SK-N-SH treated with all-trans-retinoic acid at 6 μM for 48 hours (cell line): ENCODE measurements at regions not wholly inside any gene's neighbourhood (a gene's known extent, or its start where the extent isn't known, plus 50 kb on each side); places are given as distances from the start of the nearest gene placed in this dataset.

Experiments
- ATAC-seq: fragments of 200-7000 bp; cut with Tn5 transposase; 3 replicates; pipeline ENCODE4 v1.9.1; 2020; ENCODE audit warnings: mild to moderate bottlenecking, moderate library complexity
- BACH2 ChIP-seq: fragments of 250-450 bp; sonication (Bioruptor Pico); IDR thresholded peaks from 2 replicates; pipeline ENCODE4 v1.9.0; 2021; ENCODE audit warnings: mild to moderate bottlenecking, borderline replicate concordance
- CSDC2 ChIP-seq: fragments of 250-450 bp; sonication (Bioruptor Pico); IDR thresholded peaks from 2 replicates; pipeline ENCODE4 v1.5.0; 2020; ENCODE audit warnings: mild to moderate bottlenecking, moderate library complexity
- GLIS3 ChIP-seq: fragments of 250-450 bp; sonication (Bioruptor Pico); IDR thresholded peaks from 2 replicates; pipeline ENCODE4 v1.5.0; 2020; ENCODE audit warnings: mild to moderate bottlenecking, moderate library complexity
- OSR1 ChIP-seq: fragments of 250-450 bp; sonication (Bioruptor Pico); IDR thresholded peaks from 2 replicates; pipeline ENCODE4 v1.8.0; 2022; ENCODE audit warnings: moderate library complexity, mild to moderate bottlenecking, inconsistent platforms
- RARB ChIP-seq: fragments of 250-450 bp; sonication (Bioruptor Pico); IDR thresholded peaks from 2 replicates; pipeline ENCODE4 v1.8.0; 2021; ENCODE audit warnings: mild to moderate bottlenecking, moderate library complexity
- SNAI2 ChIP-seq: fragments of 250-450 bp; sonication (Bioruptor Pico); IDR thresholded peaks from 2 replicates; pipeline ENCODE4 v1.5.0; 2020; ENCODE audit warnings: mild to moderate bottlenecking, moderate library complexity
- TOX ChIP-seq: fragments of 250-450 bp; sonication (Bioruptor Pico); IDR thresholded peaks from 2 replicates; pipeline ENCODE4 v1.8.0; 2021; ENCODE audit warnings: mild to moderate bottlenecking, moderate library complexity, borderline replicate concordance
- ZFP30 ChIP-seq: fragments of 450-650 bp; formaldehyde crosslinking; IDR thresholded peaks from 2 replicates; pipeline ENCODE4 v1.5.0; 2022; ENCODE audit warnings: mild to moderate bottlenecking, moderate library complexity
- ZNF565 ChIP-seq: fragments of 450-650 bp; formaldehyde crosslinking; conservative IDR thresholded peaks from 2 replicates; pipeline ENCODE4 v1.5.0; 2020; ENCODE audit warnings: low read depth, mild to moderate bottlenecking, moderate library complexity
- ZNF8 ChIP-seq: fragments of 450-650 bp; formaldehyde crosslinking; IDR thresholded peaks from 2 replicates; pipeline ENCODE4 v1.5.0; 2020; ENCODE audit warnings: mild to moderate bottlenecking, moderate library complexity
- TF ChIP-seq, protein P1 (sequence below): fragments of 250-450 bp; sonication (Bioruptor Pico); IDR thresholded peaks from 2 replicates; pipeline ENCODE4 v1.5.1; 2021; ENCODE audit warnings: mild to moderate bottlenecking, moderate library complexity
- TF ChIP-seq, protein P2 (sequence below): fragments of 250-450 bp; sonication (Bioruptor Pico); IDR thresholded peaks from 2 replicates; pipeline ENCODE4 v1.8.0; 2021; ENCODE audit warnings: low read depth, mild to moderate bottlenecking, moderate library complexity, borderline replicate concordance
- TF ChIP-seq, protein P3 (sequence below): fragments of 250-450 bp; sonication (Bioruptor Pico); IDR thresholded peaks from 2 replicates; pipeline ENCODE4 v1.5.0; 2020; ENCODE audit warnings: mild to moderate bottlenecking, moderate library complexity
- TF ChIP-seq, protein P4 (sequence below): fragments of 250-450 bp; sonication (Bioruptor Pico); IDR thresholded peaks from 2 replicates; pipeline ENCODE4 v1.5.1; 2020; ENCODE audit warnings: low read depth, mild to moderate bottlenecking, moderate library complexity
- TF ChIP-seq, protein P5 (sequence below): fragments of 250-450 bp; sonication (Bioruptor Pico); IDR thresholded peaks from 2 replicates; pipeline ENCODE4 v1.8.0; 2020; ENCODE audit warnings: mild to moderate bottlenecking, moderate library complexity, borderline replicate concordance

DNA sequence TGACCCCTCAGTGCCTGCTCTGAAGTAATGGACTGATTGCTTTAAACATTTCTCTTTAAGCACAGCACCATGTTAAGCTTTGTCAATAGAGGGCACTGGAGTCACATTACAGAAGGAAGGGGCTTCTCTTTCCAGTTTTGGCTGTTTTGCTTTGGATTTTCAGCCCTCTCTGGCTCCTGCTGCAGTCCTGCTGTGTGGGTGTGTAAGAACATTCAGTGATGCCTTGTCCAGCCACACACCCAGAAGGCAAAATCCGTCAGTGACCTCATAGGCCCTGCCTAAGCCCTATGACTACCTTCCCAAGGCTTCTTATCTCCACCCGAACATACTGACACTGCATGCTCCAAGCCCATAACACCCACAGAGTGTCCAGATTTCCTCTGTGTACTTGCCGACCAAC is 215.3 kb upstream of the CTSO start:
- TF ChIP-seq, protein P1, sequence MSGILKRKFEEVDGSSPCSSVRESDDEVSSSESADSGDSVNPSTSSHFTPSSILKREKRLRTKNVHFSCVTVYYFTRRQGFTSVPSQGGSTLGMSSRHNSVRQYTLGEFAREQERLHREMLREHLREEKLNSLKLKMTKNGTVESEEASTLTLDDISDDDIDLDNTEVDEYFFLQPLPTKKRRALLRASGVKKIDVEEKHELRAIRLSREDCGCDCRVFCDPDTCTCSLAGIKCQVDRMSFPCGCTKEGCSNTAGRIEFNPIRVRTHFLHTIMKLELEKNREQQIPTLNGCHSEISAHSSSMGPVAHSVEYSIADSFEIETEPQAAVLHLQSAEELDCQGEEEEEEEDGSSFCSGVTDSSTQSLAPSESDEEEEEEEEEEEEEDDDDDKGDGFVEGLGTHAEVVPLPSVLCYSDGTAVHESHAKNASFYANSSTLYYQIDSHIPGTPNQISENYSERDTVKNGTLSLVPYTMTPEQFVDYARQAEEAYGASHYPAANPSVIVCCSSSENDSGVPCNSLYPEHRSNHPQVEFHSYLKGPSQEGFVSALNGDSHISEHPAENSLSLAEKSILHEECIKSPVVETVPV (CRISPR knock-in tag) = no peak
- no peak for TF ChIP-seq ZFP30 (CRISPR knock-in tag)
- TF ChIP-seq ZNF8 = no peak
- no peak for TF ChIP-seq ZNF565 (CRISPR knock-in tag)
- TF ChIP-seq GLIS3 (CRISPR knock-in tag) = no peak
- TF ChIP-seq, protein P2, sequence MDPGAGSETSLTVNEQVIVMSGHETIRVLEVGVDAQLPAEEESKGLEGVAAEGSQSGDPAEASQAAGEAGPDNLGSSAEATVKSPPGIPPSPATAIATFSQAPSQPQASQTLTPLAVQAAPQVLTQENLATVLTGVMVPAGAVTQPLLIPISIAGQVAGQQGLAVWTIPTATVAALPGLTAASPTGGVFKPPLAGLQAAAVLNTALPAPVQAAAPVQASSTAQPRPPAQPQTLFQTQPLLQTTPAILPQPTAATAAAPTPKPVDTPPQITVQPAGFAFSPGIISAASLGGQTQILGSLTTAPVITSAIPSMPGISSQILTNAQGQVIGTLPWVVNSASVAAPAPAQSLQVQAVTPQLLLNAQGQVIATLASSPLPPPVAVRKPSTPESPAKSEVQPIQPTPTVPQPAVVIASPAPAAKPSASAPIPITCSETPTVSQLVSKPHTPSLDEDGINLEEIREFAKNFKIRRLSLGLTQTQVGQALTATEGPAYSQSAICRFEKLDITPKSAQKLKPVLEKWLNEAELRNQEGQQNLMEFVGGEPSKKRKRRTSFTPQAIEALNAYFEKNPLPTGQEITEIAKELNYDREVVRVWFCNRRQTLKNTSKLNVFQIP (CRISPR knock-in tag) = no peak
- no peak for TF ChIP-seq OSR1 (CRISPR knock-in tag)
- TF ChIP-seq, protein P3, sequence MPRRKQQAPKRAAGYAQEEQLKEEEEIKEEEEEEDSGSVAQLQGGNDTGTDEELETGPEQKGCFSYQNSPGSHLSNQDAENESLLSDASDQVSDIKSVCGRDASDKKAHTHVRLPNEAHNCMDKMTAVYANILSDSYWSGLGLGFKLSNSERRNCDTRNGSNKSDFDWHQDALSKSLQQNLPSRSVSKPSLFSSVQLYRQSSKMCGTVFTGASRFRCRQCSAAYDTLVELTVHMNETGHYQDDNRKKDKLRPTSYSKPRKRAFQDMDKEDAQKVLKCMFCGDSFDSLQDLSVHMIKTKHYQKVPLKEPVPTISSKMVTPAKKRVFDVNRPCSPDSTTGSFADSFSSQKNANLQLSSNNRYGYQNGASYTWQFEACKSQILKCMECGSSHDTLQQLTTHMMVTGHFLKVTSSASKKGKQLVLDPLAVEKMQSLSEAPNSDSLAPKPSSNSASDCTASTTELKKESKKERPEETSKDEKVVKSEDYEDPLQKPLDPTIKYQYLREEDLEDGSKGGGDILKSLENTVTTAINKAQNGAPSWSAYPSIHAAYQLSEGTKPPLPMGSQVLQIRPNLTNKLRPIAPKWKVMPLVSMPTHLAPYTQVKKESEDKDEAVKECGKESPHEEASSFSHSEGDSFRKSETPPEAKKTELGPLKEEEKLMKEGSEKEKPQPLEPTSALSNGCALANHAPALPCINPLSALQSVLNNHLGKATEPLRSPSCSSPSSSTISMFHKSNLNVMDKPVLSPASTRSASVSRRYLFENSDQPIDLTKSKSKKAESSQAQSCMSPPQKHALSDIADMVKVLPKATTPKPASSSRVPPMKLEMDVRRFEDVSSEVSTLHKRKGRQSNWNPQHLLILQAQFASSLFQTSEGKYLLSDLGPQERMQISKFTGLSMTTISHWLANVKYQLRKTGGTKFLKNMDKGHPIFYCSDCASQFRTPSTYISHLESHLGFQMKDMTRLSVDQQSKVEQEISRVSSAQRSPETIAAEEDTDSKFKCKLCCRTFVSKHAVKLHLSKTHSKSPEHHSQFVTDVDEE (CRISPR knock-in tag) = no peak
- TF ChIP-seq TOX (CRISPR knock-in tag) = no peak
- TF ChIP-seq, all 23 proteins: peak for 0
- peak; percentile 94 for ATAC-seq

DNA sequence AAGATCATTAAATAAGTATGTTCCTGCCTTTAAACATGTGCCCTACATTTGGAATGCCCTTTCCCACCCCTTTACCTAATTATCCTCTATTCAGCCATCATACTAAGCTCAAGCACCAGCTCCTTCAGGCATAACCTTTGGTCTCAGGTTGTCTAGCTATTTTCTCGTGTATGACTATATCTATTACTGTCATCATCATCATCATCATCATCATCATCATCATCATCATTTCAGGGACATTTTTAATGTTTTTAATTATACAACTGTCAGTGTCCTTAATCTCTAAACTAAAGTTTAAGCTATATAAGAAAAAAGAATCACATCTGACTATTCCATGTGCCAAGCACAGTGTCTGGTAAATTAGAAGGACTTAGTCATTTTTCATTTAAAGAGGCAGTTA is 214.6 kb upstream of the CTSO start:
- TF ChIP-seq, protein P2 (CRISPR knock-in tag) = no peak
- no peak for TF ChIP-seq RARB (CRISPR knock-in tag)
- ATAC-seq = no peak

DNA sequence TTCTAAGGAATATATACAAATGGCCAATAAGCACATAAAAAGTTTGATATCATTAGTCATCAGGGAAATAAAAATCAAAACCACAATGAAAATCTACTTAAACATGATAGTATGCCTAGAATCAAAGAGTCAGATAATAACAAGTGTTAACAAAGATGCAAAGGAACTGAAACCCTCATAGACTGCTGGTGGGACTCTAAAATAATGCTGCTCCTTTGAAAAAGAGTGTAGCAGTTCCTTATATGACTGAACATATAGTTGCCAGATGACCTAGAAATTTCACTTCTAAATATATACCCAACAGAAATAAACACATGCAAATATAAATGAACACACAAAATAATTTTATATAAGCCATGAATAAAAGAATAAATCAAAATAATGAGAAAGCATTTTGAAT is 205.1 kb upstream of the CTSO start:
- no peak for ATAC-seq

More for the DNA sequence above, 205.1 kb upstream of the CTSO start:
- TF ChIP-seq BACH2 (CRISPR knock-in tag) (no peak), ZNF565 (CRISPR knock-in tag) (no peak), OSR1 (CRISPR knock-in tag) (no peak), SNAI2 (CRISPR knock-in tag) (no peak), CSDC2 (CRISPR knock-in tag) (no peak)
- TF ChIP-seq, protein P1 (CRISPR knock-in tag) = no peak
- TF ChIP-seq, protein P4, sequence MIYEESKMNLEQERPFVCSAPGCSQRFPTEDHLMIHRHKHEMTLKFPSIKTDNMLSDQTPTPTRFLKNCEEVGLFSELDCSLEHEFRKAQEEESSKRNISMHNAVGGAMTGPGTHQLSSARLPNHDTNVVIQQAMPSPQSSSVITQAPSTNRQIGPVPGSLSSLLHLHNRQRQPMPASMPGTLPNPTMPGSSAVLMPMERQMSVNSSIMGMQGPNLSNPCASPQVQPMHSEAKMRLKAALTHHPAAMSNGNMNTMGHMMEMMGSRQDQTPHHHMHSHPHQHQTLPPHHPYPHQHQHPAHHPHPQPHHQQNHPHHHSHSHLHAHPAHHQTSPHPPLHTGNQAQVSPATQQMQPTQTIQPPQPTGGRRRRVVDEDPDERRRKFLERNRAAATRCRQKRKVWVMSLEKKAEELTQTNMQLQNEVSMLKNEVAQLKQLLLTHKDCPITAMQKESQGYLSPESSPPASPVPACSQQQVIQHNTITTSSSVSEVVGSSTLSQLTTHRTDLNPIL (CRISPR knock-in tag) = no peak
- TF ChIP-seq, protein P5, sequence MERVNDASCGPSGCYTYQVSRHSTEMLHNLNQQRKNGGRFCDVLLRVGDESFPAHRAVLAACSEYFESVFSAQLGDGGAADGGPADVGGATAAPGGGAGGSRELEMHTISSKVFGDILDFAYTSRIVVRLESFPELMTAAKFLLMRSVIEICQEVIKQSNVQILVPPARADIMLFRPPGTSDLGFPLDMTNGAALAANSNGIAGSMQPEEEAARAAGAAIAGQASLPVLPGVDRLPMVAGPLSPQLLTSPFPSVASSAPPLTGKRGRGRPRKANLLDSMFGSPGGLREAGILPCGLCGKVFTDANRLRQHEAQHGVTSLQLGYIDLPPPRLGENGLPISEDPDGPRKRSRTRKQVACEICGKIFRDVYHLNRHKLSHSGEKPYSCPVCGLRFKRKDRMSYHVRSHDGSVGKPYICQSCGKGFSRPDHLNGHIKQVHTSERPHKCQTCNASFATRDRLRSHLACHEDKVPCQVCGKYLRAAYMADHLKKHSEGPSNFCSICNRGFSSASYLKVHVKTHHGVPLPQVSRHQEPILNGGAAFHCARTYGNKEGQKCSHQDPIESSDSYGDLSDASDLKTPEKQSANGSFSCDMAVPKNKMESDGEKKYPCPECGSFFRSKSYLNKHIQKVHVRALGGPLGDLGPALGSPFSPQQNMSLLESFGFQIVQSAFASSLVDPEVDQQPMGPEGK (CRISPR knock-in tag) = no peak
